NCI-H2107 treated with DMSO at 0.1 percent for 48 hours (cell line): ENCODE measurements at regions not wholly inside any gene's neighbourhood (a gene's known extent, or its start where the extent isn't known, plus 50 kb on each side); places are given as distances from the start of the nearest gene placed in this dataset.
"Not testable (repeated sequence)": the region's sequence is repeated elsewhere in the genome, so short reads cannot be mapped to it uniquely, and the experiment has no call there.

Experiments
- DNase-seq: peaks from one replicate; lab custom pipeline; 2025; ENCODE audit not compliant: unreplicated experiment; lab: John Stamatoyannopoulos, UW

DNA sequence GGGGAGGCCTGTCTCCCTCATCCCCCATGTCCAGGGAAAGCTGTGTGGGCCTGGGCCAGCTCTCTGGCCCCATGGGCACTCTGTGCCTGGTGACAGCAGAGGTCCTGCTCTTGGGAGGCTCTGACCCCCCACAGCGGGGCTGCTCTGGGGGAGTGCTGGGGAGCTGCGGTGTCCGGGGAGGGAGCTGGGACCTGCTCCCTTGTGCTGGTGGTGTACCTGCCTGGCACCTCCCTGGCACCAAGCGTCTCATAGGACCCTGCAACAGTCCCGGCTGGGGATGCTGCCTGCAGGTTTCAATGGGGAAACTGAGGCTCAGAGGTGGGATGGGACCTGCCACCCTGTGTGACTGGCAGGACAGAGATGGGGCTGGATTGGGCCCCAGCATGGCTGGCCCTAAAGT lies 111.3 kb downstream of the KIF26A start:
- no peak for DNase-seq

GRCh38 chr14:104250175-104250574 lies 111.8 kb downstream of the KIF26A start:
- DNase-seq: no peak

DNA sequence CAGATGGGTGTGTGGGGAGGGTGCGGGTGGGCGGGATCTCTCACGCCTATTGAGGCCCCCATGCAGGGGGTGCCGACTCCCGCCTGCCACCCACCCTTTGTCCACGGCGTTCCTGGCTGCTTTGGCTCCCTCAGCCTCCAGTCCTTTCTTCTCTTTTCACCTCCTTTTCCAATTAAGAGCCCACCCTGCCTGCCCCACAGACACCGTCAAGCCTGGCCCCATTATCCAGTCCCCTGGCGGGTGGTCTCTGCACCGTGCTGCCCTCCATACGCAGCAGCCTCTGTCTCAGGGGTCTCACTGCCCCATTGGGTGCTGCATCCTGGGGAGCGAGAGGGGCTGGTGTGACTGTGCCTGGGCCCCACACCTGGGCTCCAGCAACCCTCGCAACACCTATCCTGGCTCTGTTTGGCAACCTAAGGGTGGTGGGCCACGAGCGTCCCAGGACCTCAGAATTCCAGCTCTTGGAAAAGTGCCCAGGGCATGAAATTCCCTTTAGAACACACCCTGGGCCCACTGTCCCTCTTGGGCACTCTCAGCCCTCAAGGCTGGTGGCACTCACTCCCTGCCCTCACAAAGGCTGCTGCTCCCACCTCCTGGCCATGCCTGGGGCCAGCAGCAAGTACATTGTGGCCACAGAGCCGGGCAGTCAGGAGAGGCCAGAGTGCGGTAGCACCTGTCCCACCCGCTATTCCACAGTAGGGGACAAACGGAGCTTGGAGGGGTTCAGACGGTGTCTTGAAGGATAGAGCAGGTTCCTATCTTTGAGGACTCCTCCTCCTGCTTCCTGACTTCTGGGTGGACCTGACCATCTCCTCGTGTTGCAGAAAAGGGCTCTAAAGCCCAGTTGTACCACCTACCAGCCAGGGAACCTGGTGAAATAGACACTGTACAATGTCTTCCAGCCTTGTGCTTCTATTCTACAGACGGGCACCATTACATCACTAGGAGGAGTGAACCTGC lies 114.1 kb downstream of the KIF26A start:
- DNase-seq: no peak

DNA sequence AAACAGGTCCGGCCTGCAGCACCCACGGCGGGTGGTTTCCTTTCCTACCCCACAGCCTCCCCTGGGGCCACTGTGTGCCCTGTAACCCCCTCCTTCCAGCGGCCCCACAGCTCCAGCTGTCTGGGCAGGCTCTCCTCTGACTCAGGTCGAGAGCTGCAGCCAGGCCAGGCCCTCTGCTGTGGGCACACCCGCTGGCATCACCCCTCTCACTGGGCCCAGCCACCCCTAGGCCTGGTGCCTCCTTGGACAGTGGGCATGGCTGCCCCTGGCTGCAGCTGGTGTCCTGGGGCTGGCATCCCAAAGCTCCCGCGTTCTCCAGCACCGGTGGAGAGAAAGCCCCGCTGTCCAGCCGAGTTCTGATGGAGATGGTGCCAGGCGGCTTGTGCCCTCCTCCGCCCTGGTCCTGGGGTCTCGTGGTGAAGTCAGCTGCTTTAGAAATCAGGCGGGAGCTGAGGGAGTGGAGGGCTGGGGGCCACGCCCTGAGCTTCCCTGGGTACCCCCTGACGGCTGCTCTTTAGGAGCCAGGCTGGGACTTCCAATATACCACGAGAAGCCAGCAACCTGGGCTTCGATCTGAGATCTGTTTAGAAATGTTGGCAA lies 114.9 kb downstream of the KIF26A start:
- no peak for DNase-seq

GRCh38 chr14:104253901-104254353 lies 115.5 kb downstream of the KIF26A start:
- no peak for DNase-seq

DNA sequence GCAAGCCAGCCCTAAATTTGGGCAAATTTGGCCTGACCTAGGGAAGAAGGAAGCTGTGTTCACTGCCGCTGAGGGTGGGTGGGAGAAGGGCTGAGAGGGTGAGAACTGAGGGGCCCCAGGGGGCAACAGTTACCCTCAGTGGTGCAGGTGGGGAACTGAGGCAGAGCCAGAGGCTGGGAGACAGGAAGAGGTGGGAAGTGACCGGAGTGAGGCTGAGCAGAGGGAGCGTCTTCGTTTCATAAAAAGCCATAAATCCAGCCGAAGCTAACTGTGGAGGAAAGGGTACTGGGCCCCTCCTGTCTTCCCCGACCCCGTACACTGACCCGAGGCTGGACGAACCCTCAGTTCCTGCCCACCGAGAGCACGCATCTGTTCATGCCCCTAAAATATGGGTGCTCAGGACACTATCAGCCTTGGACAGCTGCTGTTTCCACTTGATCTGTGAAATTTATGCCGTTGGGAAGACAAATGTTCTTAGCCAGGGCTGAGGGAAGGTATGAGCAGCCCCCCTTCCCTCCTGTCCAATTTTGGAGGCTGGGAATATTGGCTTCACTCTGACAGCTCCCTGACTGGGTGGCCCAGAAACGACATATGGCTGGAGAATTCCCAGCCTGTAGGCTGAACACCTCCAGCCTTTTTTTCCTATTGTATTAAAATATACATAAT lies 116.5 kb downstream of the KIF26A start:
- DNase-seq: no peak

GRCh38 chr14:104256025-104256424 lies 117.6 kb downstream of the KIF26A start:
- no peak for DNase-seq

GRCh38 chr14:104262515-104263514 lies 124.4 kb downstream of the KIF26A start:
- no peak for DNase-seq

- DNase-seq: no peak
Observed at GRCh38 chr14:104263675-104264358, 125.4 kb downstream of the KIF26A start.

- no peak for DNase-seq
Observed at GRCh38 chr14:104264495-104265265, 126.3 kb downstream of the KIF26A start.

GRCh38 chr14:104265918-104266630 lies 127.7 kb downstream of the KIF26A start:
- no peak for DNase-seq

DNA sequence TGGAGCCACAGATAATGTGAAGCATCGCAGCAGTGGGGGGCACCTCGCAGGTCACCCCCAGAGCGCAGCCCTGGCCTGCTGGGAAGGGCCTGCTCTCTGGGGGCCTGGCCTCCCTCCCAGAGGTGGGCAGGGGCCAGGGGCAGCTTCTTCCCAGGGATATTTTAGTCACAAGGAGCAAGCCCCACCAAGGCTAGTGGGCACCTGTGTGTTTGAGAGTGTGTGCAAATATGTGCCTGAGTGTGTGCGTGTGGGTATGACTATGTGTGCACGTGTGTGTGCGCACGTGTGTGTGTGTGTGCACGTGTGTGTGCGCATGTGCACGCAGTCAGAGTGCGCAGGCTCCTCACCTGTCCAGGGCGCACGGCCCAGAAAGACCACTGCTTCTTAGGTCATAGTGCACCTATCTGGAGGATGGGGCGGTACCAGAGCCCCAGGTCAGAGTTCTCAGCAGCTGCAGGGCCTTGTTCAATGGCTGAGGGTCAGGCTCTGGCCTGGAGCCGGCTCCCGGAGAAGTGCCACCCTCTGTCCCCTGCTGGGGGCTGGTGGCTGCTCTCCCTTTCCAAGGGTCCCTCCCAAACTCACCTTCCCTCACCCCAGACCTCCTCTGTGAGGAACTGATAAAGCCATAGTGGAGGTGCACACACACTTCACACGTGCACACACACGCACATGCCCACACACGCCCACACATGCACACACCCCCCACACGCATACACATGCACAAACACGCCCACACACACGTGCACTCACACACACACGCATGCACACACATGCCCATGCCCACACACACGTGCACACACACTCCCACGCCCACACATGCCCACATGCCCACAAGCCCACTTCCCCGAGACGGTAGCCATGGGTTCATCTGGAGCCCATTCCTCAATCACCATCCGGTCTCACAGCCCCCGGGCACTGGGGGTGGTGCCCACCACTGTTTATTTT lies 128.5 kb downstream of the KIF26A start:
- DNase-seq: no peak

- DNase-seq: no peak
Observed at GRCh38 chr14:104267895-104268294, 129.5 kb downstream of the KIF26A start.

DNA sequence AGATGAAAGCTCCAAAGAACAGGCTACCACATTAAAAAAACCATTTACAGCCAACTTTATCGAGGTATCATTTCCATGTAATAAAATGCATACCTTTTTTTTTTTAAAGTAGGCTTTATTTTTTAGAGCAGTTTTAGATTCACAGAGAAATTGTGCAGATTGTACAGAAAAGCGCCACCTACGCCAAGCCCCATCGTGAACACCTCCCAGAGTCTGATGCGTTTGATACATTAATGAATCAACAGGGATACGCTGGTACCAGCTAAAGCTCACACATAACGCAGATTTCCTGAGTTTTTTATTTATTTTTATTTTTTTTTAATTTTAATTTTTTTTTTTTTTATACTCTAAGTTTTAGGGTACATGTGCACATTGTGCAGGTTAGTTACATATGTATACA lies 129.9 kb downstream of the KIF26A start:
- no peak for DNase-seq

GRCh38 chr14:104268725-104269436 lies 130.5 kb downstream of the KIF26A start:
- no peak for DNase-seq

DNA sequence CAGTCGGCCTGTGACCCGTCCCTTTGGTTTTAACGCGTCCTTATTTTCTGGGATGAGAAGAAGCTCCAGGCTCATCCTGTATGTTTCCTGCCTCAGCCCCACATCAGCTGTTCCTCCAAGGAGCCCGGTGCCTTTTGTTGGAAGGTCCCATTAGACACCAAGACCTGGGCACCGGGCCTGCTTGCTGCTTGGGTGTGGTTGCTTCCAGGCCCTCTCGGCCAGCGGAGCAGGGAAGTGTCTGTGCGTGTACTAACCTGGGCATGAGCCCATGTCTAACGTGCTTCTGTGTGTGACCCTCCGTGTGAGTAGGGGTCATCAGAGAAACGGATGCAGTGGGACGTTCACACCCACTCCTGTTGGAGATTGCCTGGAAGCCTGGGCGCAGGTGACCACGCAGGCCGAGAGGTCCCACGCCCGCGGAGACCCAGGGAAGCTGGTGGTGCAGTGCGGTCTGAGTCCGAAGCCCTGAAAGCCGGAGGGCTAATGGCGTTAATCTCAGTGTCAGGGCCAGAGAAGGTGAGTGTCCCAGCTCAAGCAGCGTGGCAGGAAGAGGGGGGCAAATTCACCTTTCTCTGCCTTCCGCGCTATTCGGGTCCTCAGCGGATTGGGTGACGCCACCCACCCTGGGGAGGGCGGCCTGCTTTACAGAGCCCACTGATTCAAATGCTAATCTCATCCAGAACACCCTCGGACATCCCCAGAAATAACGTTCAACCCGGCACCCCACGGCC lies 131.3 kb downstream of the KIF26A start:
- not testable (repeated sequence) for DNase-seq
